Activated naive CD4-positive, alpha-beta T cell (primary cell): ENCODE measurements at regions not wholly inside any gene's neighbourhood (a gene's known extent, or its start where the extent isn't known, plus 50 kb on each side); places are given as distances from the start of the nearest gene placed in this dataset.
"Not testable (repeated sequence)": the region's sequence is repeated elsewhere in the genome, so short reads cannot be mapped to it uniquely, and the experiment has no call there.

Experiments
- DNase-seq, 4 experiments: peaks; one replicate each; lab custom pipeline; 2025; lab: John Stamatoyannopoulos, UW

- DNase-seq = no peak
Observed at GRCh38 chr6:140382355-140382754, 1007.9 kb upstream of the CITED2 start.

- no peak for DNase-seq
Observed at GRCh38 chr6:140380427-140381218, 1006.2 kb upstream of the CITED2 start.

GRCh38 chr6:140379919-140380318 lies 1005.5 kb upstream of the CITED2 start:
- DNase-seq = no peak

GRCh38 chr6:140376209-140376608 lies 1001.8 kb upstream of the CITED2 start:
- no peak for DNase-seq

GRCh38 chr6:140373728-140374127 lies 999.3 kb upstream of the CITED2 start:
- DNase-seq = not testable (repeated sequence)

- DNase-seq = no peak
Observed at GRCh38 chr6:140372064-140372463, 997.6 kb upstream of the CITED2 start.

GRCh38 chr6:140370976-140371870 lies 996.8 kb upstream of the CITED2 start:
- DNase-seq = no peak

- DNase-seq = no peak
Observed at GRCh38 chr6:140370441-140370840, 996.0 kb upstream of the CITED2 start.

GRCh38 chr6:140366991-140367390 lies 992.5 kb upstream of the CITED2 start:
- no peak for DNase-seq

GRCh38 chr6:140364916-140365315 lies 990.5 kb upstream of the CITED2 start:
- DNase-seq = no peak

- no peak for DNase-seq
Observed at GRCh38 chr6:140360651-140361050, 986.2 kb upstream of the CITED2 start.

- no peak for DNase-seq
Observed at GRCh38 chr6:140355476-140355875, 981.0 kb upstream of the CITED2 start.

GRCh38 chr6:140354296-140354695 lies 979.8 kb upstream of the CITED2 start:
- no peak for DNase-seq

- DNase-seq = no peak
Observed at GRCh38 chr6:140353536-140353935, 979.1 kb upstream of the CITED2 start.

GRCh38 chr6:140346428-140346827 lies 972.0 kb upstream of the CITED2 start:
- DNase-seq = no peak

- DNase-seq = no peak
Observed at GRCh38 chr6:140345935-140346334, 971.5 kb upstream of the CITED2 start.

- DNase-seq = no peak
Observed at GRCh38 chr6:140344142-140344913, 969.9 kb upstream of the CITED2 start.

- DNase-seq = no peak
Observed at GRCh38 chr6:140343128-140343527, 968.7 kb upstream of the CITED2 start.

- DNase-seq = no peak
Observed at GRCh38 chr6:140341272-140341671, 966.8 kb upstream of the CITED2 start.

GRCh38 chr6:140340795-140341194 lies 966.3 kb upstream of the CITED2 start:
- no peak for DNase-seq

GRCh38 chr6:140339084-140339483 lies 964.6 kb upstream of the CITED2 start:
- not testable (repeated sequence) for DNase-seq

- no peak for DNase-seq
Observed at GRCh38 chr6:140321891-140322290, 947.4 kb upstream of the CITED2 start.
